Muscle of arm (tissue), 1 donor: ENCODE measurements at regions not wholly inside any gene's neighbourhood (a gene's known extent, or its start where the extent isn't known, plus 50 kb on each side); places are given as distances from the start of the nearest gene placed in this dataset.
"Not testable (repeated sequence)": the region's sequence is repeated elsewhere in the genome, so short reads cannot be mapped to it uniquely, and the experiment has no call there.

ENCODE experiments used
- DNase-seq: peaks from one replicate; pipeline ENCODE4 v3.0.0-alpha.2; 2013

- DNase-seq, result no peak
These were observed 200.4 kb downstream of the DLEU7 start for GRCh38 chr13:50643060-50643459.

DNA sequence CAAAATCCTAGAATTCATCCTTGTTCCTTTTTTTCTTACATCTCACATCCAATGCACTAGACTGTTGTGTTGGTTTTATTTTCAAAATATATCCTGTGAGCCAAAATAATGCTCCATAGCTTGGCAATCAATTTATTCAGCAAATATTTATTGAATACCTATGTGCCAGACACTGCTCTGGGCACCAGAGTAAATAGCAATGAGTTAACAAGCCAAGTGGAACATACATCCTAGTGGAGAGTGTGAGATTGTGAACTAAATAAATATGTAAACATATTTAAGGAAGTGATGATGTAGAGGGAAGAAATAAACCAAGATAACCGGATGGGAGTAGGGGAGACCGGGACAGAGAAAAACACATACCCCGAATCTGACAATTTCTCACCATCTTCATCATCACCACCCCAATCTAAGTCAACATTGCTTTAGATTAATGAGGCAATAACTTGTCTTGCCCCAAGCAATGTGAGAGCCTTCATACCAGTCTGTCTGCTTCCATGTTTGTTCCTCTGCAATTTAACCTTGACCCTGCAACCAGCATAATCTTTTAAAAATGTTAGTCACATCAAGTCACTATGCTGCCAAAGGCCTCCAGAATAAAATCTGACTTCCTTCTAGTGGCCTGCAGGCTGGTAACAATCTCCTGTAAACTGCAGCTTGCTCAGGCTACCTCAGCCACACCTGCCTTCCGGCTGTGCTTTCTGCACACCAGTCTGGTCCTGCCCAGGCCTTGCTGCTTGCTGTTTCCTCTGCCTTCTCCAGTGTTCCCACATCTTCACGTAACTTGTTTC lies 199.2 kb downstream of the DLEU7 start:
- DNase-seq, result no peak

GRCh38 chr13:50645092-50645491 lies 198.4 kb downstream of the DLEU7 start:
- DNase-seq, result no peak

DNA sequence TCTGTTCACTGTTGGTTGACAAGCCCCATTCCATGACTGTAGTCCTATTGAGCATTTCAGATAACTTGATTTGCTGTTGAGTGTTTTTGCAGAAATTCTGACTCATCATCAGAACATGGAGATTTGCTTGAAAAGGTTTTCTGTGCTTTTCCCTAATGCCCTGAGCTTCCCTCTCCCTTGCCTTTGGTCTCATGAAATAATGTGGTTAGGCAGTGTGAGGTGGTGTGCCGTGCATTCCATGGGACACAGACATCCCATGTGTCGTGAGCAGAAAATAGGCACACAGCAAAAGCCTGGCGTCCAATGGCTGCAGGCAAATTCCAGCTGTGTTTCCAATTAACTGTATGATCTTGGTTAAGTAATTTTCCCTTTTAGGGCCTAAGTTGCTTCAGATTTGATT lies 197.4 kb downstream of the DLEU7 start:
- DNase-seq, result no peak

DNA sequence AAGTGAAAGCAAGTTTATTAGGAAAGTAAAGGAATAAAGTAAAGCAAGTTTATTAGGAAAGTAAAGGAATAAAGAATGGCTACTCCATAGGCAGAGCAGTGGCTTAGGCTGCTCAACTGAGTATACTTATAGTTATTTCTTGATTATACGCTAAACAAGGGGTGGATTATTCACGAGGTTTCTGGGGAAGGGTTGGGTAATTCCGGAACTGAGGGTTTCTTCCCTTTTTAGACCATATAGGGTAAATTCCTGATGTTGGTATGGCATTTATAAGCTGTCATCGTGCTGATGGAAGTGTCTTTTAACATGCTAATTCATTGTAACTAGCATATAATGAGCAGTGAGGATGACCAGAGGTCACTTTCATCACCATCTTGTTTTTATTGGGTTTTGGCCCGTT lies 194.3 kb downstream of the DLEU7 start:
- no peak for DNase-seq

GRCh38 chr13:50650592-50651504 lies 192.6 kb downstream of the DLEU7 start:
- DNase-seq, result no peak

DNA sequence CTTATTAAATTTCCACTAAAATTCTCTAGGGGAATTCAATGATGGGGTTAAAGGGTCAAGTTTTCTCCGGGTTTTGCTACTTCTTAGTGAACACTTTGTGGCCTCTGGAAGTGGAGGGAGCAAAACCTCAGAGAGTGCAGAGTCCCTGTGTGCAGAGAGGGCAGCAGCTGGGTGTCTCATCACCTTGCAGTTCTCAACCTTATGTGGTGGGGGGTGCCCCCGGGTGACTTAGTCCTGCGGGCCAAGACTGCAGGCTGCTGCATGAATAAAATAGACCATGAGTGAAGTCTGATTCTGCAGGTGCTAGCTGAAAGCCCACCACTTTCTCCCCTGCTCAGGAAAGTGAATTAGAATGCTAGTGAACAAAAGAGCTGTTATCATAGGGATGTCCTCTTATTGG lies 191.6 kb downstream of the DLEU7 start:
- DNase-seq, result no peak

DNA sequence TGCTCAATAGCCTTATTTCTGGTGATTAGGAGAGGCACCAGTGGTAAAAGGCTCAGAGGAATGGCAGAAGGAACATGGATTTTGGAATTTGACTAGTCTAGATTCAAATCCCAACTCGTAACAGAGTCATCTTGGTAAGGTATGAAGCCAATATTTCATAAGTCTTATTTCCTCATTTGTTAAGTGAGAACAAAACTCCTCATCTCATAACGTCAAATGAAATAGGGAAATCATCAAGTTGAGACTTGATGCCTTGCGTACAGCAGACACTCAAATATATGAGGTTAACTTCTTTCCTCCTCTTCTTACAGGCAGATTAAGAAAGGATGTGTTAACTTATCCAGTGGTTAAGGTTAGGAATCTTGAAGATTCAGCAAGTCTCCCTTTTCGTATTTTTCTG lies 189.2 kb downstream of the DLEU7 start:
- DNase-seq, result no peak

GRCh38 chr13:50661881-50662280 lies 181.6 kb downstream of the DLEU7 start:
- not testable (repeated sequence) for DNase-seq

GRCh38 chr13:50664951-50665350 lies 178.5 kb downstream of the DLEU7 start:
- DNase-seq, result no peak

DNA sequence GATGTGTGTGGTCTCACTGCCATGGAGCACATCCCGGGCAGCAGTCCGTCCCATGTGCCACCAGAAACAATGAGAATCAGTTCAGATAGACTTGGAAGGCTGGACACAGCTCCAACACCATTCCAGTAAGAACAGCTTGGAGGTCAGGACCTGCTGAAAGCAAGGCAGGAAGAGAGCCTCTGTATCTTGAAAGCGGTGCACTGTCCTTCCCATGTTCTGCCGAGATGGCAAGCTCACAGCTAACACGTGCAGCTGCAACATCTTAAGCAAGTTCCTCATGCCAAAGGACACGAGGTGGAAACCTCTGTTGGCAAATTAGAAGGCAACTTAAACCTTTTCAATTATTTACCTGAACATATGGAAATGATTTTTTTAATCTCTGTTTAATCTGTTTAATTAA lies 175.4 kb downstream of the DLEU7 start:
- DNase-seq, result no peak

- DNase-seq, result peak; percentile 22
These were observed 174.7 kb downstream of the DLEU7 start for GRCh38 chr13:50668691-50669271.

- DNase-seq, result no peak
These were observed 173.2 kb downstream of the DLEU7 start for GRCh38 chr13:50670272-50670671.

DNA sequence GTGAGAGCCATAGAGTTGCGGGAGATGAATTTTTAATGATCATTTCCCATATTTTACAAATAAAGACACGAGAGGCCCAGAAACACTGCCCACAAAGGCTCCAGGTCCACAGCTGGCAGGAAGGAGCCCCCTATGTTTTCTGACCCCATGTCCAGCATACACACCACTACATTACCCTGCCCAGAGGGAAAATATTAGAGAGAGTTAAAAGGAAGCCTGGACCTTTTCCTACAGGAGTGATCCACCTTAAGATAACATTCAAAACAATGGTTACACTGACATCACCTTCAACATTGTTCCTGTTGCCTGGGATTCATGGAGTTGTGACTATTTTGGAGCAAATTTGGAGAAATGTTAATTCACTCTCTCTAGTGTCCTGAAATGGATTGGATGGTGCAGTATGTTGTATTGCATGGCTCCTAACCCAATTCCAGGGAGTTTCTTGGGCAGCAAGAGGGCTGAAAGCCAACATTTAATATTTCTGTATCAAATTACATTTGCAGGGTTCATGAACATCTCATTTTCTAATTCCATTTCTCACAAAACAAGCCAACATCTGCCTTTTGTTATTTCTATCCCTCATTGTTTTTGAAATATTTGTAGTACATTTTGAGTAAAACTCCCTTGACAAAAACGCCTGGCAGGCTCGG lies 172.5 kb downstream of the DLEU7 start:
- no peak for DNase-seq

DNA sequence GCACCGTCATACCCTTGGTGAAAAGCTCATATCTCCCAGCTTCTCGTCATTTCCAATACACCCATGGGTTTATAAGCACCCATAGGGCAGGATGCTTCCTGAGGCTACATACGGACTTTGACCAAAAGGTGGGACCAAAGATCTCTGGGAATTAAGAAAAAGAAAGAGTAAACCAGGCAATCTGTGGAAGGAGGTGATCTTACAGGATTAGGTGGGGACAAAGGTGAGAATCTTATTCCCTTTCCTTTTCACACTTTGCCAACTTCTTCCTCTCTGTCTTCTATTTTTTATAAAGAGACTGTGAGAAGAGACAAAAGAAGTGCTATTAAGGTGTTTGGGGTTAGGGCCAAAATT lies 172.0 kb downstream of the DLEU7 start:
- DNase-seq, result no peak

- DNase-seq, result no peak
These were observed 171.5 kb downstream of the DLEU7 start for GRCh38 chr13:50672025-50672424.

DNA sequence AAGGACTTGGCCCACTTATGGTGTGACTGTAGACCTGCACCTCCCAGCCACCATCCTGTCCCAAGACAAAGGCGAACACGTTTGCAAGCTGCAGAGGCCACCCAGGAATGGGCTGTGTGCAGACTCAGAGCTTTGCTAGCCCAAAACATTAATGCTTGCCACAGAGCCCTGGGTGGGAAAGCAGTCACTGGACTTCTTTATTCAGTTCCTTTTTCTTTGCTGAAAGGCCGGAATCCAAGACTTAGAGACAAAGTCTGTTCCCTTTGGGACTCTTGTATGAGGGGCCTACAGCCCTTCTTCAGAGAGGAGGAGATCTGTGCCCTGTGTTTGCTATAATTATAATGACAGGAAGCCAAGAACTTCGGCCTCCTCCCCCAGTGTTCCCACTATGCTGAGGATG lies 167.8 kb downstream of the DLEU7 start:
- no peak for DNase-seq

DNA sequence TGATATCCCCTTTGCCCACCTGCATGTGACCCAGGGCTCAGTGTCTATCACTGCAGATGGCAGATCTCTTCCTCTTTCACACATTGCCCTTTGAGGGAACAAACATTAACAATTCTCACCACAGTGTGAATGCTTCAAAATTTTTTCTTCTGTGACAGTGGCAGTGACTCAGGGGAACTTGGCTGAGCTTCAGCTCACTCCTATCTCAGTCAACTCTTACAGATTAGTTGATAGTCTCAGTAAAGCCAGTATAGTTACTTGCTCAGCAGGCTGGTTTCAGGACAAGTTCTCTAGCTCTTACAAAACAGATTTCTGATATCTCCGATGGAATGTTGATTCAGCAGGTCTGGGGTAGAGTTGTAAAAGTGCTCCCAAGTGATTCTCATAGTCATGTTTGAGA lies 166.9 kb downstream of the DLEU7 start:
- DNase-seq, result no peak

GRCh38 chr13:50677258-50677657 lies 166.2 kb downstream of the DLEU7 start:
- DNase-seq, result no peak

DNA sequence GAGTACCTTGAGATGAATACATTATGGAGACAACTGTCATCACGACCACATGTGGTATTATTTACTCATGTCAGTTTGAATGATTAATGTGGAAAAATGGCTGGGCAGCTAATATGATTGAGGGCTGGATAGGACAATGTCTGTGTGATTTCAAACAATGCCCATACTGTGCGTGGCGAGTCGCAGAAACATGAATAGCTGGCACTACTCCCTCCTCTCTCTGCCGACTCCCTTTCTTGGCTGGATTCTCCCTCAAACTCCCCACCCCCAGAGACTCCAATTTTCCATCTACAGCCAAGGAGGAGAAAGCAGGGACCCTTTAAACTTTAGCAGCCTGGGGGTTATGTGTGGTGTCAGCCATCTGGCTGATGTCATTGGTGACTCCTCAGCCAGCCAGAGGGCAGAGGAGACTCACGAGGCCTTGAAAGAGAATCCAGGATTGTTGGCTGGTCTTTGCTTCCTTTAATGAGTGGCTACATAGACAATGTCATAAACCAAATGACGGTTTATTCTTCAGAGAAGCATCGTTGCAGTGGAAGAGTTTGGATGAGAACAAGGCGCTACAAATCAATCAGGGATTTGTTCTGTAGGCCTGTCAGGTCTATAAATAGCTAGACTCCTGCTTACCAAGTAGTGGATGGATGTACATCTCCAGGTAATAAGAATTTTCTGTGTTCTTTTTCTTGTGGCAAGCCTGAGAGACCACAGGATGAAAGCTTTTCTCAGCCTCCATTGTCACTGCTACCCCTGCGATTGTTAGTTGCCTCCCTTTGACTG lies 165.6 kb downstream of the DLEU7 start:
- no peak for DNase-seq

- no peak for DNase-seq
These were observed 164.9 kb downstream of the DLEU7 start for GRCh38 chr13:50678464-50679162.
